ENCODE measurements at regions not wholly inside any gene's neighbourhood (a gene's known extent, or its start where the extent isn't known, plus 50 kb on each side); places are given as distances from the start of the nearest gene placed in this dataset.

GRCh38 chr9:90419221-90419851 is 223.3 kb downstream of the DIRAS2 start:
- H3K27ac Mint-ChIP-seq: no peak overlapping the region
- no peak overlapping the region for H3K4me3 ChIP-seq (replicated peaks in 1 of 3; ENCODE audit: low read depth in 2 of 3, low read length in 3 of 3)
- 88% methylated on average over 3 of the region's 4 CpGs for WGBS (ENCODE audit: insufficient coverage)

GRCh38 chr9:90420211-90420610 is 222.4 kb downstream of the DIRAS2 start:
- H3K27ac Mint-ChIP-seq: no peak overlapping the region
- H3K79me2 ChIP-seq (ENCODE audit: insufficient read depth, low read length): no peaks in the 10 kb centered on the region
- no peaks in the 10 kb centered on the region for H3K4me1 Mint-ChIP-seq
- no peaks in the 10 kb centered on the region for H3K36me3 ChIP-seq (replicated peaks in 1 of 2; ENCODE audit: control insufficient read depth in 1 of 2, insufficient read depth in 2 of 2, low read length in 2 of 2)
- H2AFZ ChIP-seq (ENCODE audit: insufficient read depth, low read depth, low read length, poor library complexity, severe bottlenecking): no peak overlapping the region
- no peaks in the 10 kb centered on the region for H4K20me1 ChIP-seq (ENCODE audit: insufficient read depth, low read length)
- H3K27ac ChIP-seq (ENCODE audit: low read depth in 1 of 2, low read length in 2 of 2): no peak overlapping the region
- DNase-seq: no peak
- WGBS (ENCODE audit: insufficient coverage): 70% methylated on average over 1 of the region's 3 CpGs
- TF ChIP-seq CTCF (IDR thresholded peaks at IDR 0.05): no peak
- no peak overlapping the region for H3K4me3 Mint-ChIP-seq
- H3K27me3 Mint-ChIP-seq (ENCODE audit: low read depth in 3 of 3): peaks cover 2 to 8% (median 6%) of the 10 kb centered on the region in 3 donors
- peaks cover 0 to 4% (median 0%) of the 10 kb centered on the region in 7 donors for H3K9me3 Mint-ChIP-seq
- no peak overlapping the region for H3K4me3 ChIP-seq (replicated peaks in 1 of 3; ENCODE audit: low read depth in 2 of 3, low read length in 3 of 3)
- no peaks in the 10 kb centered on the region for H3K4me1 ChIP-seq (ENCODE audit: control insufficient read depth in 1 of 2, insufficient read depth in 2 of 2, low read length in 2 of 2)
- intact Hi-C loops (cut with micrococcal nuclease): no loop called here
- peaks cover 0 to 2% of the 10 kb centered on the region in 2 donors for H3K27me3 ChIP-seq (ENCODE audit: control insufficient read depth in 2 of 2, insufficient read depth in 2 of 2, low read length in 2 of 2)
- no peak overlapping the region for H3K9ac ChIP-seq (ENCODE audit: insufficient read depth, low read length, poor library complexity, severe bottlenecking)
- no peaks in the 10 kb centered on the region for H3K9me3 ChIP-seq (replicated peaks in 1 of 2; ENCODE audit: control insufficient read depth in 1 of 2, insufficient read depth in 1 of 2, low read length in 2 of 2)
- H3K4me2 ChIP-seq (replicated peaks; ENCODE audit: extremely low read depth, low read length, poor library complexity, severe bottlenecking): no peak overlapping the region
- no peaks in the 10 kb centered on the region for H3K36me3 Mint-ChIP-seq

More at GRCh38 chr9:90419221-90419851, 223.3 kb downstream of the DIRAS2 start:
- no peak for DNase-seq
- Histone ChIP-seq H3K4me2 (replicated peaks; ENCODE audit: extremely low read depth, low read length, poor library complexity, severe bottlenecking) (no peak overlapping the region), H3K79me2 (ENCODE audit: insufficient read depth, low read length) (no peaks in the 10 kb centered on the region), H3K27ac (ENCODE audit: low read depth in 1 of 2, low read length in 2 of 2) (no peak overlapping the region), H2AFZ (ENCODE audit: insufficient read depth, low read depth, low read length, poor library complexity, severe bottlenecking) (no peak overlapping the region), H4K20me1 (ENCODE audit: insufficient read depth, low read length) (no peaks in the 10 kb centered on the region), H3K9ac (ENCODE audit: insufficient read depth, low read length, poor library complexity, severe bottlenecking) (no peak overlapping the region), H3K4me1 (ENCODE audit: control insufficient read depth in 1 of 2, insufficient read depth in 2 of 2, low read length in 2 of 2) (no peaks in the 10 kb centered on the region), H3K27me3 (ENCODE audit: control insufficient read depth in 2 of 2, insufficient read depth in 2 of 2, low read length in 2 of 2) (no peaks in the 10 kb centered on the region), H3K36me3 (replicated peaks in 1 of 2; ENCODE audit: control insufficient read depth in 1 of 2, insufficient read depth in 2 of 2, low read length in 2 of 2) (no peaks in the 10 kb centered on the region), H3K9me3 (replicated peaks in 1 of 2; ENCODE audit: control insufficient read depth in 1 of 2, insufficient read depth in 1 of 2, low read length in 2 of 2) (no peaks in the 10 kb centered on the region)
- Mint-ChIP-seq H3K4me3 (no peak overlapping the region), H3K4me1 (no peaks in the 10 kb centered on the region), H3K27me3 (ENCODE audit: low read depth in 3 of 3) (peaks cover 2 to 8% (median 5%) of the 10 kb centered on the region in 3 donors), H3K36me3 (no peaks in the 10 kb centered on the region), H3K9me3 (peaks cover 0 to 4% (median 0%) of the 10 kb centered on the region in 7 donors)
- intact Hi-C loops (cut with micrococcal nuclease): no loop called here
- TF ChIP-seq CTCF (IDR thresholded peaks at IDR 0.05): no peak
